ENCODE measurements at regions not wholly inside any gene's neighbourhood (a gene's known extent, or its start where the extent isn't known, plus 50 kb on each side); places are given as distances from the start of the nearest gene placed in this dataset.
"Not testable (repeated sequence)": the region's sequence is repeated elsewhere in the genome, so short reads cannot be mapped to it uniquely, and the experiment has no call there.

GRCh38 chr3:195669310-195669709 lies 51.5 kb upstream of the MUC20 start:
- not testable (repeated sequence) for H3K4me3 ChIP-seq (ENCODE audit: low read depth, low read length); DNase-seq (ENCODE audit: low read depth)

- H3K4me3 ChIP-seq (ENCODE audit: low read depth, low read length); DNase-seq (ENCODE audit: low read depth): not testable (repeated sequence)
Observed at GRCh38 chr3:195668131-195668766, 52.5 kb upstream of the MUC20 start.

- not testable (repeated sequence) for DNase-seq (ENCODE audit: low read depth); H3K4me3 ChIP-seq (ENCODE audit: low read depth, low read length)
Observed at GRCh38 chr3:195665311-195665710, 55.5 kb upstream of the MUC20 start.

GRCh38 chr3:195664131-195664530 lies 56.6 kb upstream of the MUC20 start:
- DNase-seq (ENCODE audit: low read depth); H3K4me3 ChIP-seq (ENCODE audit: low read depth, low read length): not testable (repeated sequence)

GRCh38 chr3:195659136-195659533 lies 61.6 kb upstream of the MUC20 start:
- DNase-seq (ENCODE audit: low read depth): not testable (repeated sequence)
- H3K4me3 ChIP-seq (ENCODE audit: low read depth, low read length): peak overlapping the region; percentile 42

GRCh38 chr3:195658381-195659135 lies 62.2 kb upstream of the MUC20 start:
- DNase-seq (ENCODE audit: low read depth): not testable (repeated sequence)
- H3K4me3 ChIP-seq (ENCODE audit: low read depth, low read length): peak overlapping the region; percentile 68

GRCh38 chr3:195657475-195658372 lies 63.1 kb upstream of the MUC20 start:
- DNase-seq (ENCODE audit: low read depth): not testable (repeated sequence)
- H3K4me3 ChIP-seq (ENCODE audit: low read depth, low read length): peak overlapping the region; percentile 68

- not testable (repeated sequence) for H3K4me3 ChIP-seq (ENCODE audit: low read depth, low read length); DNase-seq (ENCODE audit: low read depth)
Observed at GRCh38 chr3:195656091-195656490, 64.7 kb upstream of the MUC20 start.

- not testable (repeated sequence) for H3K4me3 ChIP-seq (ENCODE audit: low read depth, low read length)
Observed at GRCh38 chr3:195654746-195655145, 66.0 kb upstream of the MUC20 start.

GRCh38 chr3:195654138-195654537 lies 66.6 kb upstream of the MUC20 start:
- H3K4me3 ChIP-seq (ENCODE audit: low read depth, low read length); DNase-seq (ENCODE audit: low read depth): not testable (repeated sequence)

More at GRCh38 chr3:195654746-195655145, 66.0 kb upstream of the MUC20 start:
- DNase-seq (ENCODE audit: low read depth): not testable (repeated sequence)

GRCh38 chr3:195653641-195654040 lies 67.1 kb upstream of the MUC20 start:
- H3K4me3 ChIP-seq (ENCODE audit: low read depth, low read length); DNase-seq (ENCODE audit: low read depth): not testable (repeated sequence)

- not testable (repeated sequence) for DNase-seq (ENCODE audit: low read depth); H3K4me3 ChIP-seq (ENCODE audit: low read depth, low read length)
Observed at GRCh38 chr3:195647912-195648702, 64.4 kb upstream of the APOD start.

- DNase-seq (ENCODE audit: low read depth); H3K4me3 ChIP-seq (ENCODE audit: low read depth, low read length): not testable (repeated sequence)
Observed at GRCh38 chr3:195645872-195646271, 62.1 kb upstream of the APOD start.

- not testable (repeated sequence) for H3K4me3 ChIP-seq (ENCODE audit: low read depth, low read length); DNase-seq (ENCODE audit: low read depth)
Observed at GRCh38 chr3:195643245-195643644, 59.5 kb upstream of the APOD start.

- not testable (repeated sequence) for H3K4me3 ChIP-seq (ENCODE audit: low read depth, low read length); DNase-seq (ENCODE audit: low read depth)
Observed at GRCh38 chr3:195642311-195642710, 58.6 kb upstream of the APOD start.

GRCh38 chr3:195638456-195638855 lies 54.7 kb upstream of the APOD start:
- DNase-seq (ENCODE audit: low read depth); H3K4me3 ChIP-seq (ENCODE audit: low read depth, low read length): not testable (repeated sequence)

- not testable (repeated sequence) for H3K4me3 ChIP-seq (ENCODE audit: low read depth, low read length)
Observed at GRCh38 chr3:195637473-195638233, 53.9 kb upstream of the APOD start.

GRCh38 chr3:195637011-195637410 lies 53.3 kb upstream of the APOD start:
- not testable (repeated sequence) for H3K4me3 ChIP-seq (ENCODE audit: low read depth, low read length); DNase-seq (ENCODE audit: low read depth)

More at GRCh38 chr3:195637473-195638233, 53.9 kb upstream of the APOD start:
- DNase-seq (ENCODE audit: low read depth): not testable (repeated sequence)
